Keratinocyte (primary cell): ENCODE measurements at regions not wholly inside any gene's neighbourhood (a gene's known extent, or its start where the extent isn't known, plus 50 kb on each side); places are given as distances from the start of the nearest gene placed in this dataset.

ENCODE experiments used
- EZH2 ChIP-seq: IDR thresholded peaks from one replicate; pipeline ENCODE4 v1.6.1; 2012; ENCODE audit warnings: inconsistent platforms, mild to moderate bottlenecking, low read length, moderate library complexity
- TF ChIP-seq, protein P1 (sequence below), 3 experiments: IDR thresholded peaks in 1 of 3; conservative IDR thresholded peaks in 1 of 3; optimal IDR thresholded peaks in 1 of 3; 2 replicates in 2 of 3; 3 replicates in 1 of 3; pipeline versions ENCODE3 to v1.5.1; 2011; ENCODE audit warnings: low read length in 3 of 3, mild to moderate bottlenecking in 3 of 3, moderate library complexity in 2 of 3, control low read depth in 1 of 3, inconsistent platforms in 1 of 3; ENCODE audit not compliant: insufficient read depth in 2 of 3; ENCODE audit errors: extremely low read depth in 1 of 3

DNA sequence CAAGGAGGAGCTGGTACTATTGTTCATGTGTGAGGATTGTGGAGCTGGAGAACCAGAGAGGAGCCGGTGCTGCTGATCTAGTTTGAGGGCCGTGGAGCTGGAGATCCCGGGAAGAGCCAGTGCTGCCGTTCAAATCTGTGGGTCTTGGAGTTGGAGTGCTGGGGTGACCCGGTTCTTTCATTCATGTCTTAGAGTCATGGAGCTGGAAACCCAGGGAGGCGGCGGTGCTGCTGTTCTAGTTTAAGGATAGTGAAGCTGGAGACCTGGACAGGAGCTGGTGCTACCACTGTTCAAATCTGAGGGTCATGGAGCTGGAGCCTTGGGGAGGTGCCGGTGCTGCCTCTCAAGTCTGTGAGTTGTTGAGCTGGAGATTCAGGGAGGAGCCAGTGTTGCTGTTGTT lies 88.5 kb upstream of the ZNF479 start:
- TF ChIP-seq, protein P1, sequence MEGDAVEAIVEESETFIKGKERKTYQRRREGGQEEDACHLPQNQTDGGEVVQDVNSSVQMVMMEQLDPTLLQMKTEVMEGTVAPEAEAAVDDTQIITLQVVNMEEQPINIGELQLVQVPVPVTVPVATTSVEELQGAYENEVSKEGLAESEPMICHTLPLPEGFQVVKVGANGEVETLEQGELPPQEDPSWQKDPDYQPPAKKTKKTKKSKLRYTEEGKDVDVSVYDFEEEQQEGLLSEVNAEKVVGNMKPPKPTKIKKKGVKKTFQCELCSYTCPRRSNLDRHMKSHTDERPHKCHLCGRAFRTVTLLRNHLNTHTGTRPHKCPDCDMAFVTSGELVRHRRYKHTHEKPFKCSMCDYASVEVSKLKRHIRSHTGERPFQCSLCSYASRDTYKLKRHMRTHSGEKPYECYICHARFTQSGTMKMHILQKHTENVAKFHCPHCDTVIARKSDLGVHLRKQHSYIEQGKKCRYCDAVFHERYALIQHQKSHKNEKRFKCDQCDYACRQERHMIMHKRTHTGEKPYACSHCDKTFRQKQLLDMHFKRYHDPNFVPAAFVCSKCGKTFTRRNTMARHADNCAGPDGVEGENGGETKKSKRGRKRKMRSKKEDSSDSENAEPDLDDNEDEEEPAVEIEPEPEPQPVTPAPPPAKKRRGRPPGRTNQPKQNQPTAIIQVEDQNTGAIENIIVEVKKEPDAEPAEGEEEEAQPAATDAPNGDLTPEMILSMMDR (optimal IDR thresholded peaks at IDR 0.05 in 1 of 3, IDR thresholded peaks at IDR 0.05 in 1 of 3, conservative IDR thresholded peaks at IDR 0.05 in 1 of 3; ENCODE audit: extremely low read depth in 1 of 3, insufficient read depth in 2 of 3, low read length in 3 of 3), result no peak
- TF ChIP-seq EZH2, result no peak
